B cell (primary cell): ENCODE measurements at regions not wholly inside any gene's neighbourhood (a gene's known extent, or its start where the extent isn't known, plus 50 kb on each side); places are given as distances from the start of the nearest gene placed in this dataset.

Experiments
- ATAC-seq: fragments of 200-7000 bp; cut with Tn5 transposase; one replicate; pipeline ENCODE4 v1.10.0; 2021; ENCODE audit warnings: low read depth, mild to moderate bottlenecking, moderate number of reproducible peaks, moderate library complexity
- CTCF ChIA-PET: fragments of 350-600 bp; sonication (Branson Sonifier 250); formaldehyde crosslinking; loops from one replicate; lab custom pipeline; 2021; ENCODE audit warnings: antibody characterized with exemption, inconsistent platforms; lab: Charles Lee
- POLR2A ChIA-PET: fragments of 350-600 bp; sonication (Branson Sonifier 250); formaldehyde crosslinking; loops from one replicate; lab custom pipeline; 2021; ENCODE audit warnings: antibody characterized with exemption; lab: Charles Lee
- DNase-seq: peaks from one replicate; pipeline ENCODE4 v3.0.0; 2013
- H2AFZ ChIP-seq: 2 replicates; pipeline ENCODE4 v1.6.1; 2012; ENCODE audit warnings: mild to moderate bottlenecking, low read depth, low read length; ENCODE audit not compliant: insufficient read depth, poor library complexity, severe bottlenecking
- H3K27ac ChIP-seq, 2 donors: 1 replicate in 1 of 2; 2 replicates in 1 of 2; pipeline ENCODE4 v1.5.1; 2012 to 2013; ENCODE audit warnings: low read length in 2 of 2, mild to moderate bottlenecking in 2 of 2, moderate library complexity in 1 of 2
- H3K27me3 ChIP-seq, 4 experiments: fragments of 200-600 bp in 1 of 4; sonication (generic) in 1 of 4; replicated peaks in 1 of 4; 1 replicate in 2 of 4; 2 replicates in 2 of 4; pipeline versions ENCODE4 v1.6.1 to v1.7.0; 2013 to 2016; ENCODE audit warnings: low read length in 3 of 4, mild to moderate bottlenecking in 2 of 4, mixed read lengths in 1 of 4, moderate library complexity in 1 of 4; ENCODE audit not compliant: insufficient read depth in 4 of 4, control insufficient read depth in 3 of 4; ENCODE audit errors: control extremely low read depth in 1 of 4
- H3K36me3 ChIP-seq, 2 experiments: replicated peaks in 1 of 2; 1 replicate in 1 of 2; 2 replicates in 1 of 2; pipeline versions ENCODE4 v1.6.1 to v1.7.1; 2013; ENCODE audit warnings: low read length in 1 of 2; ENCODE audit not compliant: insufficient read depth in 2 of 2, control insufficient read depth in 1 of 2; ENCODE audit errors: control extremely low read depth in 1 of 2, extremely low read depth in 1 of 2
- H3K4me1 ChIP-seq, 2 donors: fragments of 200-600 bp in 1 of 2; sonication (generic) in 1 of 2; 1 replicate in 1 of 2; 2 replicates in 1 of 2; pipeline versions ENCODE4 v1.5.1 to v1.6.1; 2013 to 2017; ENCODE audit warnings: low read length in 2 of 2; ENCODE audit not compliant: control insufficient read depth in 2 of 2, insufficient read depth in 2 of 2
- H3K4me2 ChIP-seq: replicated peaks from 2 replicates; pipeline ENCODE3; 2012; ENCODE audit warnings: mild to moderate bottlenecking, low read depth, low read length; ENCODE audit not compliant: poor library complexity, severe bottlenecking
- H3K4me3 ChIP-seq, 5 experiments: fragments of 200-600 bp in 1 of 5; sonication (generic) in 1 of 5; 1 replicate in 3 of 5; 2 replicates in 2 of 5; pipeline versions ENCODE4 v1.5.1 to v1.7.0; 2011 to 2016; ENCODE audit warnings: low read length in 4 of 5, mild to moderate bottlenecking in 4 of 5, low read depth in 2 of 5, control low read depth in 1 of 5, moderate library complexity in 1 of 5; ENCODE audit not compliant: insufficient read depth in 1 of 5; ENCODE audit errors: control extremely low read depth in 1 of 5, extremely low read depth in 1 of 5
- H3K79me2 ChIP-seq: fragments of 200-600 bp; sonication (generic); one replicate; pipeline ENCODE4 v1.6.0; 2016; ENCODE audit warnings: low read length; ENCODE audit not compliant: control insufficient read depth, insufficient read depth
- H3K9ac ChIP-seq: fragments of 200-600 bp; sonication (generic); 2 replicates; pipeline ENCODE4 v1.6.1; 2017; ENCODE audit warnings: mild to moderate bottlenecking, low read length, moderate library complexity
- H3K9me3 ChIP-seq, 3 donors: one replicate each; pipeline versions ENCODE4 v1.6.1 to v1.7.1; 2013; ENCODE audit warnings: low read length in 2 of 3; ENCODE audit not compliant: control insufficient read depth in 2 of 3, insufficient read depth in 1 of 3; ENCODE audit errors: control extremely low read depth in 1 of 3
- H4K20me1 ChIP-seq: 2 replicates; pipeline ENCODE4 v1.6.0; 2012; ENCODE audit warnings: mild to moderate bottlenecking, low read length; ENCODE audit not compliant: insufficient read depth, control insufficient read depth, poor library complexity, severe bottlenecking
- H3K27ac Mint-ChIP-seq: one replicate; pipeline ENCODE4 v1.8.0; 2021; ENCODE audit warnings: mixed read lengths
- H3K27me3 Mint-ChIP-seq: one replicate; pipeline ENCODE4 v1.8.0; 2021; ENCODE audit warnings: mixed read lengths
- H3K4me1 Mint-ChIP-seq: one replicate; pipeline ENCODE4 v1.8.0; 2021; ENCODE audit warnings: mixed read lengths
- H3K4me3 Mint-ChIP-seq: one replicate; pipeline ENCODE4 v1.8.0; 2021; ENCODE audit warnings: mixed read lengths
- H3K9me3 Mint-ChIP-seq: one replicate; pipeline ENCODE4 v1.8.0; 2022; ENCODE audit warnings: mixed read lengths; ENCODE audit not compliant: insufficient read depth
- EZH2 ChIP-seq: IDR thresholded peaks from 2 replicates; pipeline ENCODE4 v1.6.1; 2012; ENCODE audit warnings: borderline replicate concordance, low read depth, mild to moderate bottlenecking, moderate library complexity, low read length; ENCODE audit not compliant: insufficient read depth, poor library complexity, severe bottlenecking
- WGBS: methylation state at CpG from one replicate; pipeline ENCODE4 v1.1.5; 2013; ENCODE audit warnings: missing lambda C conversion rate; ENCODE audit not compliant: insufficient coverage; 5-methylcytosine and 5-hydroxymethylcytosine counted together
- intact Hi-C: fragments of 100-400 bp; cut with micrococcal nuclease; formaldehyde crosslinking; loops from one replicate; pipeline ENCODE4 v1.10.0; 2022
- TF ChIP-seq, protein P1 (sequence below): fragments of 200-600 bp; IDR thresholded peaks from one replicate; pipeline ENCODE4 v1.8.0; 2022; ENCODE audit warnings: antibody characterized with exemption, mild to moderate bottlenecking

DNA sequence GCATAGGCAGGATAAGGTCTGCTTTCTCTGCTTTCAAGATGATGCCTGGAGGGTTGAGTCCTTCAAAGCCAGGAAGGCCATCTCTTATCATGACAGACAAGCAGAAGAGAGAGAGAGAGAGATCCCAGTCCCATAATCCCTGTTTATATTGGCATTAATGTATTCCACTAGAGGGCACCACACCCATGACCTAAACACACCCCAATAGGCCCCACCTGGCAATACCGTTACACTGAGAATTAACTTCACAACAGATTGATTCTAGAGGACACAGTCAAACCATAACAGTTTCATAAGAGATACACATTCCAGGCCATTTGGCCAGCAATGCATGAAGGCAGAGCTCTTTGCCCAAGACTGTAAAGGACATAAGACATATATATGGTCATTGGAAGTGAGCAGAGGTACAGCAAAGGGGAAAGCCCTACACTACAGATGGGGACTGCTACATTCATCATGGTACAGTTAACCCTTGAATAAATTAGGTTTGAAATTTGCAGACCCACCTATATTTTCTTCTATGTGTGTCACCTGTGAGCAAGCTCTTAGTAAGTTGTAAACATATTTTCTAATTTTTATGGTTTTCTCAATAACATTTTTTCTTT is 1516.1 kb downstream of the RPIA start:
- Mint-ChIP-seq H3K9me3 (no peaks in the 10 kb centered on the region), H3K27ac (no peak overlapping the region), H3K4me3 (no peak overlapping the region), H3K27me3 (peaks cover 15% of the 10 kb centered on the region), H3K4me1 (peaks cover 27% of the 10 kb centered on the region)
- ATAC-seq (peak; percentile 51), DNase-seq (peak; percentile 59)
- Histone ChIP-seq H4K20me1 (no peaks in the 10 kb centered on the region), H3K36me3 (no peaks in the 10 kb centered on the region), H3K4me3 (no peak overlapping the region), H3K9ac (no peak overlapping the region), H3K79me2 (no peaks in the 10 kb centered on the region), H3K4me2 (no peak overlapping the region), H3K4me1 (peaks cover 7 to 22% of the 10 kb centered on the region in 2 donors), H2AFZ (no peak overlapping the region), H3K9me3 (no peaks in the 10 kb centered on the region), H3K27me3 (peaks cover 0 to 3% (median 0%) of the 10 kb centered on the region in 4 experiments), H3K27ac (no peak overlapping the region)
- 13% methylated on average over 1 of the region's 1 CpG for WGBS
- CTCF ChIA-PET, result interaction anchor here (1.1 kb wide), 1 partner anchor 10 kb away, joined by 5 read pairs; no protein-coding TSS in a partner anchor
- POLR2A ChIA-PET, result no interaction called here
- TF ChIP-seq, protein P1, sequence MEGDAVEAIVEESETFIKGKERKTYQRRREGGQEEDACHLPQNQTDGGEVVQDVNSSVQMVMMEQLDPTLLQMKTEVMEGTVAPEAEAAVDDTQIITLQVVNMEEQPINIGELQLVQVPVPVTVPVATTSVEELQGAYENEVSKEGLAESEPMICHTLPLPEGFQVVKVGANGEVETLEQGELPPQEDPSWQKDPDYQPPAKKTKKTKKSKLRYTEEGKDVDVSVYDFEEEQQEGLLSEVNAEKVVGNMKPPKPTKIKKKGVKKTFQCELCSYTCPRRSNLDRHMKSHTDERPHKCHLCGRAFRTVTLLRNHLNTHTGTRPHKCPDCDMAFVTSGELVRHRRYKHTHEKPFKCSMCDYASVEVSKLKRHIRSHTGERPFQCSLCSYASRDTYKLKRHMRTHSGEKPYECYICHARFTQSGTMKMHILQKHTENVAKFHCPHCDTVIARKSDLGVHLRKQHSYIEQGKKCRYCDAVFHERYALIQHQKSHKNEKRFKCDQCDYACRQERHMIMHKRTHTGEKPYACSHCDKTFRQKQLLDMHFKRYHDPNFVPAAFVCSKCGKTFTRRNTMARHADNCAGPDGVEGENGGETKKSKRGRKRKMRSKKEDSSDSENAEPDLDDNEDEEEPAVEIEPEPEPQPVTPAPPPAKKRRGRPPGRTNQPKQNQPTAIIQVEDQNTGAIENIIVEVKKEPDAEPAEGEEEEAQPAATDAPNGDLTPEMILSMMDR, result peak; percentile 61
- TF ChIP-seq EZH2, result no peak
- intact Hi-C loops, result loop anchor here (2.0 kb wide), 1 partner anchor 1375 kb away; no protein-coding TSS in a partner anchor

GRCh38 chr2:90209009-90209408 is 1517.5 kb downstream of the RPIA start:
- peaks cover 6% of the 10 kb centered on the region for H3K27me3 Mint-ChIP-seq
- H3K4me2 ChIP-seq, result no peak overlapping the region
- no peak for ATAC-seq
- H3K27ac ChIP-seq, result no peak overlapping the region
- no peaks in the 10 kb centered on the region for H3K79me2 ChIP-seq
- peaks cover 33% of the 10 kb centered on the region for H3K4me1 Mint-ChIP-seq
- H4K20me1 ChIP-seq, result no peaks in the 10 kb centered on the region
- no peak for DNase-seq
- H3K27me3 ChIP-seq, result peaks cover 0 to 3% (median 0%) of the 10 kb centered on the region in 4 experiments
- H3K27ac Mint-ChIP-seq, result no peak overlapping the region
- CTCF ChIA-PET, result no interaction called here
- no peaks in the 10 kb centered on the region for H3K9me3 Mint-ChIP-seq
- peaks cover 7 to 26% of the 10 kb centered on the region in 2 donors for H3K4me1 ChIP-seq
- H2AFZ ChIP-seq, result no peak overlapping the region
- no peak overlapping the region for H3K4me3 ChIP-seq
- 100% methylated on average over 3 of the region's 5 CpGs for WGBS
- H3K4me3 Mint-ChIP-seq, result no peak overlapping the region
- TF ChIP-seq, protein P1, result no peak
- TF ChIP-seq EZH2, result no peak
- H3K9me3 ChIP-seq, result no peaks in the 10 kb centered on the region
- intact Hi-C loops, result loop anchor here (2.0 kb wide), 1 partner anchor 1376 kb away; no protein-coding TSS in a partner anchor
- H3K36me3 ChIP-seq, result no peaks in the 10 kb centered on the region
- H3K9ac ChIP-seq, result no peak overlapping the region
- POLR2A ChIA-PET, result no interaction called here
